GM19025 (cell line): ENCODE measurements at regions not wholly inside any gene's neighbourhood (a gene's known extent, or its start where the extent isn't known, plus 50 kb on each side); places are given as distances from the start of the nearest gene placed in this dataset.
A peak's percentile ranks its signal among the peaks of the same experiment; 100 is the strongest.

Experiments
- ATAC-seq: cut with Tn5 transposase; IDR thresholded peaks from one replicate; pipeline ENCODE4 v1.9.1; 2021; ENCODE audit warnings: mild to moderate bottlenecking, low read depth, moderate library complexity; ENCODE audit not compliant: unreplicated experiment

GRCh38 chr11:90844041-90844440 lies 621.2 kb upstream of the CHORDC1 start:
- ATAC-seq: no peak

GRCh38 chr11:90842681-90843080 lies 619.8 kb upstream of the CHORDC1 start:
- no peak for ATAC-seq

- ATAC-seq: no peak
These were observed 617.2 kb upstream of the CHORDC1 start for GRCh38 chr11:90840071-90840470.

GRCh38 chr11:90836031-90836430 lies 613.2 kb upstream of the CHORDC1 start:
- no peak for ATAC-seq

GRCh38 chr11:90823446-90823845 lies 600.6 kb upstream of the CHORDC1 start:
- no peak for ATAC-seq

- ATAC-seq: no peak
These were observed 600.1 kb upstream of the CHORDC1 start for GRCh38 chr11:90822996-90823395.

- no peak for ATAC-seq
These were observed 595.4 kb upstream of the CHORDC1 start for GRCh38 chr11:90818196-90818745.

GRCh38 chr11:90809581-90809980 lies 586.7 kb upstream of the CHORDC1 start:
- no peak for ATAC-seq

GRCh38 chr11:90805172-90805571 lies 582.3 kb upstream of the CHORDC1 start:
- ATAC-seq: no peak

GRCh38 chr11:90803831-90804230 lies 581.0 kb upstream of the CHORDC1 start:
- no peak for ATAC-seq

GRCh38 chr11:90803366-90803765 lies 580.5 kb upstream of the CHORDC1 start:
- no peak for ATAC-seq

- ATAC-seq: no peak
These were observed 575.9 kb upstream of the CHORDC1 start for GRCh38 chr11:90798769-90799168.

GRCh38 chr11:90795746-90796145 lies 572.9 kb upstream of the CHORDC1 start:
- ATAC-seq: no peak

GRCh38 chr11:90788961-90789360 lies 566.1 kb upstream of the CHORDC1 start:
- ATAC-seq: no peak

- no peak for ATAC-seq
These were observed 561.5 kb upstream of the CHORDC1 start for GRCh38 chr11:90784241-90784814.

GRCh38 chr11:90783111-90783510 lies 560.3 kb upstream of the CHORDC1 start:
- ATAC-seq: no peak

- ATAC-seq: no peak
These were observed 556.2 kb upstream of the CHORDC1 start for GRCh38 chr11:90779098-90779497.

GRCh38 chr11:90775567-90776165 lies 552.8 kb upstream of the CHORDC1 start:
- ATAC-seq: peak; percentile 75

GRCh38 chr11:90774727-90775566 lies 552.1 kb upstream of the CHORDC1 start:
- no peak for ATAC-seq

- ATAC-seq: no peak
These were observed 547.2 kb upstream of the CHORDC1 start for GRCh38 chr11:90770007-90770406.

- ATAC-seq: no peak
These were observed 543.3 kb upstream of the CHORDC1 start for GRCh38 chr11:90766121-90766520.
